Heart right ventricle (tissue), 16 donors: ENCODE measurements at regions not wholly inside any gene's neighbourhood (a gene's known extent, or its start where the extent isn't known, plus 50 kb on each side); places are given as distances from the start of the nearest gene placed in this dataset.

Source experiments
- ATAC-seq, 8 donors: fragments of 200-7000 bp; cut with Tn5 transposase; one replicate each; pipeline ENCODE4 v1.9.1; 2020; ENCODE audit warnings: mild to moderate bottlenecking in 8 of 8, moderate library complexity in 8 of 8, moderate number of reproducible peaks in 1 of 8
- DNase-seq, 2 donors: peaks; one replicate each; pipeline ENCODE4 v3.0.0-alpha.2; 2020
- H3K27ac ChIP-seq, 10 donors: fragments of 200-600 bp; sonication (generic) in 2 of 10; one replicate each; pipeline versions ENCODE4 v1.5.0 to v1.8.0; 2020 to 2022; ENCODE audit warnings: mild to moderate bottlenecking in 3 of 10
- H3K27me3 ChIP-seq, 7 donors: fragments of 200-600 bp; one replicate each; pipeline ENCODE4 v1.8.0; 2021 to 2022; ENCODE audit warnings: mild to moderate bottlenecking in 2 of 7
- H3K36me3 ChIP-seq, 9 donors: fragments of 200-600 bp; sonication (generic) in 1 of 9; one replicate each; pipeline versions ENCODE4 v1.5.0 to v1.8.0; 2020 to 2022; ENCODE audit warnings: mild to moderate bottlenecking in 2 of 9
- H3K4me1 ChIP-seq, 9 donors: fragments of 200-600 bp; sonication (generic) in 1 of 9; one replicate each; pipeline versions ENCODE4 v1.5.0 to v1.8.0; 2020 to 2022; ENCODE audit warnings: mild to moderate bottlenecking in 4 of 9
- H3K4me3 ChIP-seq, 10 donors: fragments of 200-600 bp; sonication (generic) in 2 of 10; one replicate each; pipeline versions ENCODE4 v1.5.0 to v1.8.0; 2020 to 2022; ENCODE audit warnings: mild to moderate bottlenecking in 7 of 10, moderate library complexity in 2 of 10
- H3K9me3 ChIP-seq, 11 donors: fragments of 200-600 bp in 10 of 11; sonication (generic) in 2 of 11; one replicate each; pipeline versions ENCODE4 v1.5.0 to v1.8.0; 2013 to 2022; ENCODE audit warnings: mild to moderate bottlenecking in 2 of 11, control low read depth in 1 of 11, moderate library complexity in 1 of 11
- WGBS, 2 donors: extraction: QIAGEN DNeasy Blood & Tissue Kit; methylation state at CpG; one replicate each; pipeline ENCODE4 v1.1.7; 2013; ENCODE audit warnings: inconsistent platforms in 1 of 2; 5-methylcytosine and 5-hydroxymethylcytosine counted together
- intact Hi-C, 10 donors: fragments of 100-400 bp; cut with DNase I; formaldehyde crosslinking; loops; one replicate each; pipeline versions ENCODE4 v1.11.1 to v1.14.2; 2022
- TF ChIP-seq, protein P1 (sequence below), 9 donors: fragments of 200-600 bp; sonication (generic) in 2 of 9; IDR thresholded peaks; one replicate each; pipeline versions ENCODE4 v1.5.0 to v1.8.0; 2021 to 2022; ENCODE audit warnings: antibody characterized with exemption in 9 of 9, mild to moderate bottlenecking in 5 of 9, moderate library complexity in 1 of 9
- donor health status: Arrhythmogenic right ventricular cardiomyopathy.
- donor health status: ischemic (EF 13 %, LVEDD 7.1; RV severe dilation, severe dysfunction).
- donor health status: healthy with polysubstance abuse.
- donor health status: DM: no; HTN: yes; CAD: no.
- donor health status: DM: no; HTN: no; CAD: no.
- donor health status: ischemic (EF 25% LVEDD 6.9; RV normal size, moderate dysfunction).
- donor health status: ischemic (EF 25% LVEDD 5.7; RV mildly dilated, moderate dysfunction).
- donor health status: healthy.
- donor health status: DM: yes; HTN: yes; CAD: no.
- donor health status: Ischemic cardiomyopathy.
- donor health status: ischemic (EF 35%, LVEDD 5.7; RV mildly dilated, moderate dysfunction).
- donor health status: nonischemic (EF 11% LVEDD 7.7; RV severe dilation, severe dysfunction).
- donor health status: DM: yes; HTN: yes; CAD: no.
- donor health status: PGD.
- donor health status: ischemic (EF 29% LVEDD 5.4; RV normal size, mild dysfunction).
- donor health status: nonischemic (EF 23%, LVEDD 6.1; RV moderate dilation, normal function).

DNA sequence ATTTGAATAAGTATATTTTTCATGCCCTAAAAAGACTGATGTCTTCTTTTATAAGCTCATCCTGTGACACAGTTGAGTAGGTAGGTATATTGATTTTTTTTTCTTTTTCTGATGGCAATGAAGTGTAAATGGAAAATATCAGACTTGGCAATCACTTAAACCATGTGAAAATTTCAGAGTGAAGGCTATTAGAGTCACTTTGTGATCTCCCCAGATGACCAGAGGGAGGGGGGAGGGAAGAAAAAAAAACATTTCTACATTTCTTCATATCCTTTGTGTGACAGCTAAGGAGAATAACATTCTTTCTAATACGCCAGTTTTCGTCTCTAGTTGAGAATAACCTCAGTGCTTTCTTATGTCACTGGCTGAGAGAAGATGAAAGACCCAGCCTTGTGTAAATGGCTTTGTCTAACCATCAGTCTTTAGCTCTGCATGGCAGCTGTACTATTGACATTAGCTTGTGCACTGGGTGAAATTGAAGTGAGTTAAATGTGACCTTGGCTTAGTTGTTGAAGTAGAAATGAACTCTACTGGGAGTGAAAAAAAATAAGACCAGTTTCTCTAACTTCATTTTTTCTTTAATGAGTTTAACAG is 332.1 kb upstream of the DACH1 start:
- Histone ChIP-seq H3K36me3 (no peaks in the 10 kb centered on the region), H3K27ac (no peak overlapping the region), H3K4me1 (peaks cover 0 to 10% (median 0%) of the 10 kb centered on the region in 9 donors), H3K4me3 (no peak overlapping the region), H3K27me3 (no peaks in the 10 kb centered on the region), H3K9me3 (no peaks in the 10 kb centered on the region)
- TF ChIP-seq, protein P1, sequence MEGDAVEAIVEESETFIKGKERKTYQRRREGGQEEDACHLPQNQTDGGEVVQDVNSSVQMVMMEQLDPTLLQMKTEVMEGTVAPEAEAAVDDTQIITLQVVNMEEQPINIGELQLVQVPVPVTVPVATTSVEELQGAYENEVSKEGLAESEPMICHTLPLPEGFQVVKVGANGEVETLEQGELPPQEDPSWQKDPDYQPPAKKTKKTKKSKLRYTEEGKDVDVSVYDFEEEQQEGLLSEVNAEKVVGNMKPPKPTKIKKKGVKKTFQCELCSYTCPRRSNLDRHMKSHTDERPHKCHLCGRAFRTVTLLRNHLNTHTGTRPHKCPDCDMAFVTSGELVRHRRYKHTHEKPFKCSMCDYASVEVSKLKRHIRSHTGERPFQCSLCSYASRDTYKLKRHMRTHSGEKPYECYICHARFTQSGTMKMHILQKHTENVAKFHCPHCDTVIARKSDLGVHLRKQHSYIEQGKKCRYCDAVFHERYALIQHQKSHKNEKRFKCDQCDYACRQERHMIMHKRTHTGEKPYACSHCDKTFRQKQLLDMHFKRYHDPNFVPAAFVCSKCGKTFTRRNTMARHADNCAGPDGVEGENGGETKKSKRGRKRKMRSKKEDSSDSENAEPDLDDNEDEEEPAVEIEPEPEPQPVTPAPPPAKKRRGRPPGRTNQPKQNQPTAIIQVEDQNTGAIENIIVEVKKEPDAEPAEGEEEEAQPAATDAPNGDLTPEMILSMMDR (IDR thresholded peaks at IDR 0.05), result no peak
- no peak for ATAC-seq
- no peak for DNase-seq
- WGBS, 2 donors, result 70 to 86% methylated on average over 2 of the region's 2 CpGs
- intact Hi-C loops, result no loop called here

DNA sequence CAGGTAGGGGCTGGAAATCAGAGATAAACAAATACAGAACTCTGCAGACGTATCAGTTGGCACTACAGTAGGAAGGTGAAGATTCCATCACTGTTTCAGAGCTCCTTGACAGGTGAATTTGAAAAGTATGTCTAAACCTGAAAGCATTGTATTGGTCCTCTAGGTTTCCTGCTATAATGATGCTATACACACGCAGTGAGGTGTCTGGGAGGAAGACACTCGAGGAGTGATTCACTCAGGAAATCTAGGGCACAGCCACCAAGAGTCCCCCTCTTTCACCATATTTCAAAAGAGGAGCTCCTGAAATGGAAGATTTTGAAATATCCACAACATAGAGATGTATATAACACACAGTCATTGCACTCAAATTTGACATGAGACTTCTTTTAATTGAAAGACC is 331.0 kb upstream of the DACH1 start:
- Histone ChIP-seq H3K27ac (no peak overlapping the region), H3K9me3 (no peaks in the 10 kb centered on the region), H3K4me1 (peaks cover 0 to 10% (median 0%) of the 10 kb centered on the region in 9 donors), H3K36me3 (no peaks in the 10 kb centered on the region), H3K4me3 (no peak overlapping the region), H3K27me3 (no peaks in the 10 kb centered on the region)
- intact Hi-C loops, result no loop called here
- DNase-seq (no peak), ATAC-seq (no peak)
- 80% methylated on average over 3 of the region's 3 CpGs for WGBS, 2 donors
- TF ChIP-seq, protein P1 (IDR thresholded peaks at IDR 0.05), result no peak

DNA sequence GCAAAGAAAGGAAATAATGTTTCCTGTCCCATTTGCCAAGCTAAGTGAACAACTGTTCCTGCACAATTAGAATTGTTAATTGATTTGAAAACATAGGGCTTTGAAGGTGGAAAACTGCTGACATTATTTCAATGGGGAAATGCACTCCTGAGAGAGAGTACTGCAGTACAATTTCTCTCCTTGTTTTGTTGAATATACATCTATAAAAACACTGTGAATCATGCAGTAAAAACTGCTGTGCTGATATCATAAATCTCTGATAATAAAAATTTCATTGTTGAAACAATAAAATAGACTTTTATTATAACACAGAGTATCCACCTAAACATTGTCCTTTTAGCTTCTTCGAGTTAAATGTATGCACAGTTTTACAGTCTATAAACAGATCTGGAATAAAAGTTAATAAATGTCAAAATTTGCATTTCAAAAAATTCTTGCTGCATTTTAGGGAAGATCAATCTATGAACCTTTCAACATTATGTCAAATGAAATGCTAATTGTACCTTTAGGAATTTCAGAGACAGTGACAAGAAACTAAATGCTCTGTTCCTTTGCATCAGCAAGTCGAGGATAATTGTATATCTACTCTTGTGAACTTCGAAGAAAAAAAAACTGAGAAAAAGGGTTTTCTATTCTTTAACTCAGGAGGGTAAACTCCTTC is 328.2 kb upstream of the DACH1 start:
- intact Hi-C loops, result no loop called here
- TF ChIP-seq, protein P1 (IDR thresholded peaks at IDR 0.05), result no peak
- 80 to 84% methylated on average over 3 of the region's 3 CpGs for WGBS, 2 donors
- no peak overlapping the region for H3K4me3 ChIP-seq
- H3K4me1 ChIP-seq, result peaks cover 0 to 10% (median 0%) of the 10 kb centered on the region in 9 donors
- DNase-seq (no peak), ATAC-seq (no peak)
- H3K9me3 ChIP-seq, result no peaks in the 10 kb centered on the region
- H3K27me3 ChIP-seq, result no peaks in the 10 kb centered on the region
- H3K36me3 ChIP-seq, result no peaks in the 10 kb centered on the region
- H3K27ac ChIP-seq, result no peak overlapping the region

DNA sequence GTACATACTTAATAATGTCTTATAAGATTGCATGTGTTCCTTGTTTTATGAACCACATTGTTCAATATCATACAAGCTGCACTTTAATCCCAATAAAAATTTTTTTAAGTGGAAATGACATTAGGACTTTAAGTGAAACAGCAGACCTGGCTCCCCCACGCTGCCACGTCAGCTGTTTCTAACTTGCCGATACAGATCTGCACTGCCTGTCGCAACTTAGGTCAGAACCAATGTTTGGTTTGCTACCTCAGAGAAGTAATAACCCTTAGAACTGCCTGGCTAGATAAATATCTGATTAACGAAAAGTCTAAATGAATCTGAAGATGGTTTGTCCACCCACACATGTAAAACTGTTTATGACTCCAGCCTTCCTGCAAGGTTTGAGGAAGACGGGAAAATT is 327.5 kb upstream of the DACH1 start:
- DNase-seq, result no peak

More for the DNA sequence above, 327.5 kb upstream of the DACH1 start:
- WGBS, 2 donors, result 51 to 67% methylated on average over 6 of the region's 6 CpGs
- Histone ChIP-seq H3K4me1 (peaks cover 0 to 10% (median 0%) of the 10 kb centered on the region in 9 donors), H3K27ac (no peak overlapping the region), H3K36me3 (no peaks in the 10 kb centered on the region), H3K27me3 (no peaks in the 10 kb centered on the region), H3K9me3 (no peaks in the 10 kb centered on the region), H3K4me3 (no peak overlapping the region)
- intact Hi-C loops, result no loop called here
- TF ChIP-seq, protein P1 (IDR thresholded peaks at IDR 0.05), result no peak
- ATAC-seq, result no peak
